Progenitor cell of endocrine pancreas (in vitro differentiated cells): ENCODE measurements at regions not wholly inside any gene's neighbourhood (a gene's known extent, or its start where the extent isn't known, plus 50 kb on each side); places are given as distances from the start of the nearest gene placed in this dataset.

Source experiments
- DNase-seq: peaks from one replicate; pipeline ENCODE4 v3.0.0; 2021; ENCODE audit warnings: low spot score; ENCODE audit not compliant: unreplicated experiment
- H3K27ac Mint-ChIP-seq: 2 replicates; pipeline ENCODE4 v1.8.0; 2021; ENCODE audit warnings: mild to moderate bottlenecking, moderate library complexity, mixed read lengths
- H3K27me3 Mint-ChIP-seq: 2 replicates; pipeline ENCODE4 v1.8.0; 2021; ENCODE audit warnings: mixed read lengths
- H3K36me3 Mint-ChIP-seq: 2 replicates; pipeline ENCODE4 v1.8.0; 2022; ENCODE audit warnings: mixed read lengths; ENCODE audit not compliant: insufficient read depth
- H3K4me1 Mint-ChIP-seq: 2 replicates; pipeline ENCODE4 v1.8.0; 2021; ENCODE audit warnings: low read depth, mixed read lengths
- H3K4me3 Mint-ChIP-seq: 2 replicates; pipeline ENCODE4 v1.8.0; 2021; ENCODE audit warnings: low read depth, mild to moderate bottlenecking, moderate library complexity, mixed read lengths
- H3K9me3 Mint-ChIP-seq: 2 replicates; pipeline ENCODE4 v1.8.0; 2021; ENCODE audit warnings: low read depth, mixed read lengths
- CTCF ChIP-seq: fragments of 200-600 bp; sonication (generic); IDR thresholded peaks from one replicate; pipeline ENCODE4 v1.5.0; 2021; ENCODE audit warnings: antibody characterized with exemption, mild to moderate bottlenecking; ENCODE audit not compliant: unreplicated experiment

- no peaks in the 10 kb centered on the region for H3K9me3 Mint-ChIP-seq
- no peak overlapping the region for H3K4me3 Mint-ChIP-seq
- no peaks in the 10 kb centered on the region for H3K36me3 Mint-ChIP-seq
- peaks cover 11% of the 10 kb centered on the region for H3K4me1 Mint-ChIP-seq
- DNase-seq: no peak
- H3K27ac Mint-ChIP-seq: no peak overlapping the region
- peaks cover 16% of the 10 kb centered on the region for H3K27me3 Mint-ChIP-seq
- no peak for TF ChIP-seq CTCF
These were observed 473.5 kb upstream of the AKR1E2 start for GRCh38 chr10:4352414-4352961.

- DNase-seq: no peak
- TF ChIP-seq CTCF: no peak
- peaks cover 11% of the 10 kb centered on the region for H3K4me1 Mint-ChIP-seq
- H3K27ac Mint-ChIP-seq: no peak overlapping the region
- H3K9me3 Mint-ChIP-seq: no peaks in the 10 kb centered on the region
- no peaks in the 10 kb centered on the region for H3K36me3 Mint-ChIP-seq
- H3K27me3 Mint-ChIP-seq: peaks cover 16% of the 10 kb centered on the region
- H3K4me3 Mint-ChIP-seq: no peak overlapping the region
These were observed 474.1 kb upstream of the AKR1E2 start for GRCh38 chr10:4351723-4352413.

GRCh38 chr10:4347397-4347796 is 478.6 kb upstream of the AKR1E2 start:
- Mint-ChIP-seq H3K36me3 (no peaks in the 10 kb centered on the region), H3K27ac (no peak overlapping the region), H3K9me3 (no peaks in the 10 kb centered on the region), H3K4me3 (no peak overlapping the region), H3K27me3 (peaks cover 5% of the 10 kb centered on the region), H3K4me1 (no peaks in the 10 kb centered on the region)
- TF ChIP-seq CTCF: no peak
- no peak for DNase-seq

- no peak overlapping the region for H3K27ac Mint-ChIP-seq
- TF ChIP-seq CTCF: no peak
- no peaks in the 10 kb centered on the region for H3K4me1 Mint-ChIP-seq
- H3K36me3 Mint-ChIP-seq: no peaks in the 10 kb centered on the region
- no peaks in the 10 kb centered on the region for H3K27me3 Mint-ChIP-seq
- H3K9me3 Mint-ChIP-seq: no peaks in the 10 kb centered on the region
- H3K4me3 Mint-ChIP-seq: no peak overlapping the region
- no peak for DNase-seq
These were observed 479.9 kb upstream of the AKR1E2 start for GRCh38 chr10:4345877-4346646.

GRCh38 chr10:4344492-4344994 is 481.5 kb upstream of the AKR1E2 start:
- Mint-ChIP-seq H3K4me3 (no peak overlapping the region), H3K27me3 (no peaks in the 10 kb centered on the region), H3K36me3 (no peaks in the 10 kb centered on the region), H3K4me1 (no peaks in the 10 kb centered on the region), H3K27ac (no peak overlapping the region), H3K9me3 (no peaks in the 10 kb centered on the region)
- no peak for DNase-seq
- no peak for TF ChIP-seq CTCF
